ENCODE measurements at regions not wholly inside any gene's neighbourhood (a gene's known extent, or its start where the extent isn't known, plus 50 kb on each side); places are given as distances from the start of the nearest gene placed in this dataset.

GRCh38 chr6:66429210-66429609 lies 722.2 kb upstream of the EYS start:
- TF ChIP-seq SP1 (IDR thresholded peaks at IDR 0.05) (no peak), SUZ12 (IDR thresholded peaks at IDR 0.05) (no peak), FOXA1 (IDR thresholded peaks at IDR 0.05) (no peak), ELF4 (IDR thresholded peaks at IDR 0.05) (no peak), TARDBP (IDR thresholded peaks at IDR 0.05) (no peak)
